ENCODE measurements at regions not wholly inside any gene's neighbourhood (a gene's known extent, or its start where the extent isn't known, plus 50 kb on each side); places are given as distances from the start of the nearest gene placed in this dataset.

GRCh38 chr12:48285751-48286650 lies 64.7 kb downstream of the ZNF641 start:
- Histone ChIP-seq H2AK5ac (ENCODE audit: insufficient read length, low read length) (no peak overlapping the region), H3K79me1 (ENCODE audit: insufficient read depth, low read depth, low read length, poor library complexity, severe bottlenecking) (no peaks in the 10 kb centered on the region), H3K23ac (ENCODE audit: insufficient read length, low read depth, low read length) (no peak overlapping the region), H3K9ac (ENCODE audit: extremely low read depth, insufficient read length, low read length) (no peak overlapping the region), H3K14ac (ENCODE audit: insufficient read depth, low read length) (no peak overlapping the region), H3K56ac (ENCODE audit: insufficient read length, low read depth, low read length) (no peak overlapping the region), H3K23me2 (ENCODE audit: insufficient read length, low read depth, low read length, poor library complexity, severe bottlenecking) (no peaks in the 10 kb centered on the region), H3K4me1 (ENCODE audit: insufficient read depth, low read length) (no peaks in the 10 kb centered on the region; the same call in 1 of the 2 replicates), H2BK120ac (ENCODE audit: low read depth, low read length, poor library complexity, severe bottlenecking) (no peak overlapping the region), H3T11ph (ENCODE audit: low read length) (no peak overlapping the region), H3K4ac (ENCODE audit: low read depth, low read length) (no peak overlapping the region), H3K4me2 (ENCODE audit: insufficient read depth, insufficient read length, low read length) (no peak overlapping the region), H4K91ac (ENCODE audit: insufficient read length, low read depth, low read length) (no peak overlapping the region), H4K5ac (ENCODE audit: insufficient read length, low read depth, low read length) (no peak overlapping the region), H2BK15ac (ENCODE audit: low read depth, low read length) (no peak overlapping the region), H3K27ac (ENCODE audit: insufficient read length, low read depth, low read length) (no peak overlapping the region), H2BK5ac (ENCODE audit: insufficient read length, low read length) (no peak overlapping the region), H4K20me1 (ENCODE audit: control insufficient read depth, insufficient read depth, insufficient read length) (no peaks in the 10 kb centered on the region), H2BK20ac (ENCODE audit: low read depth, low read length, poor library complexity, severe bottlenecking) (no peak overlapping the region), H3K18ac (ENCODE audit: insufficient read length, low read depth, low read length) (no peak overlapping the region), H3K9me3 (ENCODE audit: control insufficient read depth, low read depth, low read length) (no peaks in the 10 kb centered on the region), H2AFZ (ENCODE audit: low read length) (no peak overlapping the region), H4K8ac (replicated peaks; ENCODE audit: insufficient read length, low read depth, low read length) (no peak overlapping the region), H2BK12ac (ENCODE audit: insufficient read length, low read depth, low read length) (no peak overlapping the region), H3K27me3 (ENCODE audit: insufficient read depth, low read length) (peaks cover 15% of the 10 kb centered on the region), H3K79me2 (ENCODE audit: insufficient read depth, low read length) (no peaks in the 10 kb centered on the region)
- H3K27ac Mint-ChIP-seq: no peak overlapping the region
- DNase-seq: no peak
- TF ChIP-seq CTCF (conservative IDR thresholded peaks at IDR 0.05): no peak
- no CpG with 5 or more reads among the region's 2 CpGs for WGBS (ENCODE audit: extremely low coverage, insufficient read length, low lambda C conversion rate)
- no peak overlapping the region for H3K4me3 Mint-ChIP-seq
- no peaks in the 10 kb centered on the region for H3K4me1 Mint-ChIP-seq
- no peaks in the 10 kb centered on the region; a peak in 1 of 5 replicates for H3K9me3 Mint-ChIP-seq
- H3K27me3 Mint-ChIP-seq (ENCODE audit: low read depth): peaks cover 65% of the 10 kb centered on the region
- H3K36me3 Mint-ChIP-seq (ENCODE audit: insufficient read depth in 1 of 3, low read depth in 3 of 3): no peaks in the 10 kb centered on the region

All from H9 (cell line).